ENCODE measurements at regions not wholly inside any gene's neighbourhood (a gene's known extent, or its start where the extent isn't known, plus 50 kb on each side); places are given as distances from the start of the nearest gene placed in this dataset.
"Not testable (repeated sequence)": the region's sequence is repeated elsewhere in the genome, so short reads cannot be mapped to it uniquely, and the experiment has no call there.

GRCh38 chr12:33514893-33515292 lies 75.3 kb upstream of the SYT10 start:
- no peak for DNase-seq (ENCODE audit: low spot score)

- DNase-seq (ENCODE audit: low spot score): no peak
Measured at GRCh38 chr12:33519566-33519965, 79.9 kb upstream of the SYT10 start.

- not testable (repeated sequence) for DNase-seq (ENCODE audit: low spot score)
Measured at GRCh38 chr12:33520505-33521302, 81.1 kb upstream of the SYT10 start.

GRCh38 chr12:33529031-33529430 lies 89.4 kb upstream of the SYT10 start:
- DNase-seq (ENCODE audit: low spot score): no peak

- peak; percentile 14 for DNase-seq (ENCODE audit: low spot score)
Measured at GRCh38 chr12:33529810-33530209, 90.2 kb upstream of the SYT10 start.

- peak; percentile 56 for DNase-seq (ENCODE audit: low spot score)
Measured at GRCh38 chr12:33531261-33531660, 91.6 kb upstream of the SYT10 start.

- DNase-seq (ENCODE audit: low spot score): no peak
Measured at GRCh38 chr12:33533527-33533926, 93.9 kb upstream of the SYT10 start.

- DNase-seq (ENCODE audit: low spot score): no peak
Measured at GRCh38 chr12:33536431-33536830, 96.8 kb upstream of the SYT10 start.

- DNase-seq (ENCODE audit: low spot score): no peak
Measured at GRCh38 chr12:33546004-33546403, 106.4 kb upstream of the SYT10 start.

- DNase-seq (ENCODE audit: low spot score): no peak
Measured at GRCh38 chr12:33547084-33547483, 107.5 kb upstream of the SYT10 start.

GRCh38 chr12:33550214-33550613 lies 110.6 kb upstream of the SYT10 start:
- DNase-seq (ENCODE audit: low spot score): not testable (repeated sequence)

- no peak for DNase-seq (ENCODE audit: low spot score)
Measured at GRCh38 chr12:33551006-33551405, 111.4 kb upstream of the SYT10 start.

GRCh38 chr12:33555128-33555527 lies 115.5 kb upstream of the SYT10 start:
- DNase-seq (ENCODE audit: low spot score): no peak

GRCh38 chr12:33560653-33561208 lies 121.1 kb upstream of the SYT10 start:
- DNase-seq (ENCODE audit: low spot score): no peak

- DNase-seq (ENCODE audit: low spot score): no peak
Measured at GRCh38 chr12:33562401-33562800, 122.8 kb upstream of the SYT10 start.

- no peak for DNase-seq (ENCODE audit: low spot score)
Measured at GRCh38 chr12:33566403-33566802, 126.8 kb upstream of the SYT10 start.

GRCh38 chr12:33575346-33575745 lies 135.7 kb upstream of the SYT10 start:
- DNase-seq (ENCODE audit: low spot score): no peak

GRCh38 chr12:33581613-33582122 lies 142.0 kb upstream of the SYT10 start:
- DNase-seq (ENCODE audit: low spot score): no peak

GRCh38 chr12:33586576-33586975 lies 147.0 kb upstream of the SYT10 start:
- DNase-seq (ENCODE audit: low spot score): no peak

- no peak for DNase-seq (ENCODE audit: low spot score)
Measured at GRCh38 chr12:33587354-33587753, 147.7 kb upstream of the SYT10 start.

GRCh38 chr12:33587784-33588712 lies 148.4 kb upstream of the SYT10 start:
- no peak for DNase-seq (ENCODE audit: low spot score)

- no peak for DNase-seq (ENCODE audit: low spot score)
Measured at GRCh38 chr12:33588725-33589405, 149.2 kb upstream of the SYT10 start.
